ENCODE measurements at regions not wholly inside any gene's neighbourhood (a gene's known extent, or its start where the extent isn't known, plus 50 kb on each side); places are given as distances from the start of the nearest gene placed in this dataset.
"Not testable (repeated sequence)": the region's sequence is repeated elsewhere in the genome, so short reads cannot be mapped to it uniquely, and the experiment has no call there.

- no peak for DNase-seq (ENCODE audit: low read depth)
These were observed 250.3 kb upstream of the RASGRP1 start for GRCh38 chr15:38814891-38815290.

GRCh38 chr15:38817427-38818156 lies 253.0 kb upstream of the RASGRP1 start:
- peak; percentile 73 for DNase-seq (ENCODE audit: low read depth)

- DNase-seq (ENCODE audit: low read depth) = no peak
These were observed 253.7 kb upstream of the RASGRP1 start for GRCh38 chr15:38818157-38818790.

GRCh38 chr15:38819387-38819950 lies 254.9 kb upstream of the RASGRP1 start:
- no peak for DNase-seq (ENCODE audit: low read depth)

- no peak for DNase-seq (ENCODE audit: low read depth)
These were observed 258.6 kb upstream of the RASGRP1 start for GRCh38 chr15:38823263-38823662.

GRCh38 chr15:38824719-38825118 lies 260.1 kb upstream of the RASGRP1 start:
- no peak for DNase-seq (ENCODE audit: low read depth)

GRCh38 chr15:38826880-38827279 lies 262.3 kb upstream of the RASGRP1 start:
- no peak for DNase-seq (ENCODE audit: low read depth)

- no peak for DNase-seq (ENCODE audit: low read depth)
These were observed 263.5 kb upstream of the RASGRP1 start for GRCh38 chr15:38828031-38828532.

GRCh38 chr15:38829086-38829485 lies 264.5 kb upstream of the RASGRP1 start:
- no peak for DNase-seq (ENCODE audit: low read depth)

GRCh38 chr15:38842226-38842625 lies 277.6 kb upstream of the RASGRP1 start:
- no peak for DNase-seq (ENCODE audit: low read depth)

- no peak for DNase-seq (ENCODE audit: low read depth)
These were observed 278.5 kb upstream of the RASGRP1 start for GRCh38 chr15:38843051-38843501.

- DNase-seq (ENCODE audit: low read depth) = no peak
These were observed 279.3 kb upstream of the RASGRP1 start for GRCh38 chr15:38843736-38844590.

GRCh38 chr15:38844736-38845135 lies 280.1 kb upstream of the RASGRP1 start:
- no peak for DNase-seq (ENCODE audit: low read depth)

GRCh38 chr15:38846346-38846745 lies 281.7 kb upstream of the RASGRP1 start:
- no peak for DNase-seq (ENCODE audit: low read depth)

GRCh38 chr15:38847666-38848065 lies 283.1 kb upstream of the RASGRP1 start:
- DNase-seq (ENCODE audit: low read depth) = no peak

GRCh38 chr15:38849046-38849445 lies 284.4 kb upstream of the RASGRP1 start:
- DNase-seq (ENCODE audit: low read depth) = no peak

- DNase-seq (ENCODE audit: low read depth) = not testable (repeated sequence)
These were observed 287.6 kb upstream of the RASGRP1 start for GRCh38 chr15:38852188-38852587.

- DNase-seq (ENCODE audit: low read depth) = no peak
These were observed 289.0 kb upstream of the RASGRP1 start for GRCh38 chr15:38853608-38854007.

- DNase-seq (ENCODE audit: low read depth) = no peak
These were observed 289.9 kb upstream of the RASGRP1 start for GRCh38 chr15:38854506-38854905.

- no peak for DNase-seq (ENCODE audit: low read depth)
These were observed 293.2 kb upstream of the RASGRP1 start for GRCh38 chr15:38857814-38858213.

- no peak for DNase-seq (ENCODE audit: low read depth)
These were observed 295.0 kb upstream of the RASGRP1 start for GRCh38 chr15:38859574-38859973.

- no peak for DNase-seq (ENCODE audit: low read depth)
These were observed 295.6 kb upstream of the RASGRP1 start for GRCh38 chr15:38860253-38860652.

All from activated gamma-delta T cell treated with anti-CD3 and anti-CD28 coated beads, Interleukin-2, amount 50 U/mL, for 16 hours (primary cell).